Adrenal gland (tissue), 5 donors: ENCODE measurements at regions not wholly inside any gene's neighbourhood (a gene's known extent, or its start where the extent isn't known, plus 50 kb on each side); places are given as distances from the start of the nearest gene placed in this dataset.

ENCODE experiments used
- POLR2A ChIP-seq, 2 donors: fragments of 450-650 bp; IDR thresholded peaks; one replicate each; pipeline ENCODE4 v1.6.1; 2017; ENCODE audit warnings: antibody characterized with exemption in 2 of 2, mild to moderate bottlenecking in 2 of 2, moderate library complexity in 1 of 2
- TF ChIP-seq, protein P1 (sequence below), 6 experiments: fragments of 450-650 bp in 4 of 6; fragments of 200-600 bp in 2 of 6; sonication (generic) in 1 of 6; IDR thresholded peaks; 1 replicate in 5 of 6; 2 replicates in 1 of 6; pipeline versions ENCODE4 v1.5.1 to v1.8.0; 2016 to 2021; ENCODE audit warnings: antibody characterized with exemption in 6 of 6, mild to moderate bottlenecking in 2 of 6, moderate library complexity in 1 of 6
- donor health status: DM: no; HTN: no; CAD: no.

DNA sequence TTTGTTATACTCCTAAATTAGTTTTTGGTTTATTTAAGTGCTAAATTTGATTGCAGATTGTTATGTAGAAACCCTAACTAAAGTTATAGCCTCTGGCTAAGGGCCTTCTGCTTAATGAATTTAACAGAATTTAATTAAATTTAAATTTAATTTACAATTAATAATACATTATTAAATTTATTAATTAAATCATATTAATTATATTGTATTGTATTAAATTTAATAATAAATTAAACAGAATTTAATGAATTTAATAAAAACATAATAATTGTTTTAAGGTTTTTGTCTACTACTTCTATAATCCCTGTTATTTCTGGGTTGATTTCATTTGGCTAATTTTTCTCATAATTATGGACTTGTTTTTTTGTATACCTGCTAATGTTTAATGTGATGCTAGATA lies 141.9 kb upstream of the TECRL start:
- TF ChIP-seq, protein P1, sequence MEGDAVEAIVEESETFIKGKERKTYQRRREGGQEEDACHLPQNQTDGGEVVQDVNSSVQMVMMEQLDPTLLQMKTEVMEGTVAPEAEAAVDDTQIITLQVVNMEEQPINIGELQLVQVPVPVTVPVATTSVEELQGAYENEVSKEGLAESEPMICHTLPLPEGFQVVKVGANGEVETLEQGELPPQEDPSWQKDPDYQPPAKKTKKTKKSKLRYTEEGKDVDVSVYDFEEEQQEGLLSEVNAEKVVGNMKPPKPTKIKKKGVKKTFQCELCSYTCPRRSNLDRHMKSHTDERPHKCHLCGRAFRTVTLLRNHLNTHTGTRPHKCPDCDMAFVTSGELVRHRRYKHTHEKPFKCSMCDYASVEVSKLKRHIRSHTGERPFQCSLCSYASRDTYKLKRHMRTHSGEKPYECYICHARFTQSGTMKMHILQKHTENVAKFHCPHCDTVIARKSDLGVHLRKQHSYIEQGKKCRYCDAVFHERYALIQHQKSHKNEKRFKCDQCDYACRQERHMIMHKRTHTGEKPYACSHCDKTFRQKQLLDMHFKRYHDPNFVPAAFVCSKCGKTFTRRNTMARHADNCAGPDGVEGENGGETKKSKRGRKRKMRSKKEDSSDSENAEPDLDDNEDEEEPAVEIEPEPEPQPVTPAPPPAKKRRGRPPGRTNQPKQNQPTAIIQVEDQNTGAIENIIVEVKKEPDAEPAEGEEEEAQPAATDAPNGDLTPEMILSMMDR (IDR thresholded peaks at IDR 0.05) = no peak
- TF ChIP-seq POLR2A (IDR thresholded peaks at IDR 0.05) = no peak
